ENCODE measurements at regions not wholly inside any gene's neighbourhood (a gene's known extent, or its start where the extent isn't known, plus 50 kb on each side); places are given as distances from the start of the nearest gene placed in this dataset.

- TF ChIP-seq, protein P1, sequence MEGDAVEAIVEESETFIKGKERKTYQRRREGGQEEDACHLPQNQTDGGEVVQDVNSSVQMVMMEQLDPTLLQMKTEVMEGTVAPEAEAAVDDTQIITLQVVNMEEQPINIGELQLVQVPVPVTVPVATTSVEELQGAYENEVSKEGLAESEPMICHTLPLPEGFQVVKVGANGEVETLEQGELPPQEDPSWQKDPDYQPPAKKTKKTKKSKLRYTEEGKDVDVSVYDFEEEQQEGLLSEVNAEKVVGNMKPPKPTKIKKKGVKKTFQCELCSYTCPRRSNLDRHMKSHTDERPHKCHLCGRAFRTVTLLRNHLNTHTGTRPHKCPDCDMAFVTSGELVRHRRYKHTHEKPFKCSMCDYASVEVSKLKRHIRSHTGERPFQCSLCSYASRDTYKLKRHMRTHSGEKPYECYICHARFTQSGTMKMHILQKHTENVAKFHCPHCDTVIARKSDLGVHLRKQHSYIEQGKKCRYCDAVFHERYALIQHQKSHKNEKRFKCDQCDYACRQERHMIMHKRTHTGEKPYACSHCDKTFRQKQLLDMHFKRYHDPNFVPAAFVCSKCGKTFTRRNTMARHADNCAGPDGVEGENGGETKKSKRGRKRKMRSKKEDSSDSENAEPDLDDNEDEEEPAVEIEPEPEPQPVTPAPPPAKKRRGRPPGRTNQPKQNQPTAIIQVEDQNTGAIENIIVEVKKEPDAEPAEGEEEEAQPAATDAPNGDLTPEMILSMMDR (IDR thresholded peaks at IDR 0.05): no peak
- TF ChIP-seq EP300 (IDR thresholded peaks at IDR 0.05): no peak
Observed at GRCh38 chr6:133835901-133836300, 53.0 kb upstream of the TCF21 start.

Data from sigmoid colon (tissue), 4 donors.